IMR-90 (cell line): ENCODE measurements at regions not wholly inside any gene's neighbourhood (a gene's known extent, or its start where the extent isn't known, plus 50 kb on each side); places are given as distances from the start of the nearest gene placed in this dataset.

Experiments used
- CEBPB ChIP-seq: IDR thresholded peaks from 2 replicates; pipeline ENCODE4 v1.6.1; 2012; ENCODE audit warnings: low read depth, low read length, improper control_type of control experiment
- CTCF ChIP-seq: conservative IDR thresholded peaks from 2 replicates; pipeline ENCODE4 v1.5.1; 2012; ENCODE audit warnings: mild to moderate bottlenecking, low read depth, low read length, improper control_type of control experiment
- MAFK ChIP-seq: IDR thresholded peaks from 2 replicates; pipeline ENCODE4 v1.6.1; 2012; ENCODE audit warnings: low read depth, low read length, improper control_type of control experiment
- MAZ ChIP-seq: IDR thresholded peaks from 2 replicates; pipeline ENCODE4 v1.6.1; 2012; ENCODE audit warnings: low read depth, mild to moderate bottlenecking, low read length, improper control_type of control experiment, moderate library complexity, borderline replicate concordance
- MXI1 ChIP-seq: IDR thresholded peaks from 2 replicates; pipeline ENCODE4 v1.6.1; 2012; ENCODE audit warnings: low read depth, mild to moderate bottlenecking, low read length, moderate library complexity, borderline replicate concordance
- NFE2L2 ChIP-seq: fragments of 150-350 bp; IDR thresholded peaks from 2 replicates; pipeline ENCODE4 v1.6.1; 2016; ENCODE audit warnings: low read depth, mild to moderate bottlenecking, low read length
- POLR2A ChIP-seq: IDR thresholded peaks from 2 replicates; pipeline ENCODE4 v1.6.1; 2012; ENCODE audit warnings: mild to moderate bottlenecking, low read depth, low read length
- RAD21 ChIP-seq: IDR thresholded peaks from 2 replicates; pipeline ENCODE4 v1.6.1; 2012; ENCODE audit warnings: low read length, improper control_type of control experiment
- RCOR1 ChIP-seq: IDR thresholded peaks from 2 replicates; pipeline ENCODE4 v1.6.1; 2012; ENCODE audit warnings: mild to moderate bottlenecking, low read length, improper control_type of control experiment; ENCODE audit not compliant: insufficient replicate concordance
- SMC3 ChIP-seq: fragments of 150-350 bp; IDR thresholded peaks from 2 replicates; pipeline ENCODE4 v1.6.1; 2016; ENCODE audit warnings: low read depth, mild to moderate bottlenecking, antibody characterized with exemption, low read length, moderate library complexity
- TF ChIP-seq, protein P1 (sequence below): fragments of 150-350 bp; IDR thresholded peaks from 2 replicates; pipeline ENCODE4 v1.6.1; 2017; ENCODE audit warnings: mild to moderate bottlenecking, antibody characterized with exemption, low read length, low read depth

GRCh38 chr6:74557236-74557635 lies 648.6 kb downstream of the COL12A1 start:
- no peak for TF ChIP-seq POLR2A
- TF ChIP-seq CTCF, result no peak
- no peak for TF ChIP-seq NFE2L2
- TF ChIP-seq MAZ, result no peak
- no peak for TF ChIP-seq CEBPB
- TF ChIP-seq RAD21, result no peak
- TF ChIP-seq RCOR1, result no peak
- no peak for TF ChIP-seq MXI1
- no peak for TF ChIP-seq SMC3
- TF ChIP-seq, protein P1, sequence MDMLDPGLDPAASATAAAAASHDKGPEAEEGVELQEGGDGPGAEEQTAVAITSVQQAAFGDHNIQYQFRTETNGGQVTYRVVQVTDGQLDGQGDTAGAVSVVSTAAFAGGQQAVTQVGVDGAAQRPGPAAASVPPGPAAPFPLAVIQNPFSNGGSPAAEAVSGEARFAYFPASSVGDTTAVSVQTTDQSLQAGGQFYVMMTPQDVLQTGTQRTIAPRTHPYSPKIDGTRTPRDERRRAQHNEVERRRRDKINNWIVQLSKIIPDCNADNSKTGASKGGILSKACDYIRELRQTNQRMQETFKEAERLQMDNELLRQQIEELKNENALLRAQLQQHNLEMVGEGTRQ, result no peak
- TF ChIP-seq MAFK, result no peak
